ENCODE measurements at regions not wholly inside any gene's neighbourhood (a gene's known extent, or its start where the extent isn't known, plus 50 kb on each side); places are given as distances from the start of the nearest gene placed in this dataset.

GRCh38 chr2:57373530-57373929, 673.1 kb upstream of the VRK2 start:
- TF ChIP-seq CTCF (conservative IDR thresholded peaks at IDR 0.05) (no peak), EZH2 (IDR thresholded peaks at IDR 0.05; ENCODE audit: low read depth) (no peak)

All from PC-9 (cell line).